ENCODE measurements at regions not wholly inside any gene's neighbourhood (a gene's known extent, or its start where the extent isn't known, plus 50 kb on each side); places are given as distances from the start of the nearest gene placed in this dataset.

DNA sequence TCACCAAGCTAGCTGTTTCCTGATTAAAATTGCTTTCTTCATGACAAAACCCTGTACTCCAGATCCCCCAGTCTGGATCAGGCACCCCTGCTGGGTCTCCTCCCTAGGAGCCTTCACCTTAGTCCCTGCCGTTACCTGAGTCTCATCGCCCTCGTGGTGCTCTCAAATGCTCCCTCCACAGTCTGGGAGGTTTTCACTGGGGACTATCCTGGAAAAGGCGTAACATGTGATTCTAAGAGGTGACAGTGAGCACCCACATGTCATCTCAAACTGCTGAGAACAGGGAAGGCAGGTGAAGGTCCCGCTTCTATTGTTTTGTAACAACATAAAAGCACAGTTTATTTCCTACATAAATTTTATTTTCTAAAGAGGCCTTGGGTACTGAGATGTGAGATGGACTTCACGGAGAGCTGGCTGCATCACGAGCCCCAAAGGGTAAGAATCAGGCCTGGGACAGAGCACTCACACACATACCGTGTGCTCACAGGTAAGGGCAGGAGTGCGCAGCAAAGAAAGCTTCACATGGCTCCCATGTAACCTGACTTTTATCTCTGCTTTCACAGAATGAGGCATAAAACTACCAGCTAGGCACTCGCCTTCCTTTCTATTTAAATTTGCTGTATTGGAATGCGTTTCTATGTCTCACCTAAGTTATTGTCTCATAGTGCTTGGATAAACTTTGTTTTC, 531.5 kb downstream of the RNF144A start:
- TF ChIP-seq POLR2A (IDR thresholded peaks at IDR 0.05) (no peak), CTCF (IDR thresholded peaks at IDR 0.05) (no peak), POLR2AphosphoS5 (IDR thresholded peaks at IDR 0.05) (no peak), EP300 (IDR thresholded peaks at IDR 0.05) (no peak)
